ENCODE measurements at regions not wholly inside any gene's neighbourhood (a gene's known extent, or its start where the extent isn't known, plus 50 kb on each side); places are given as distances from the start of the nearest gene placed in this dataset.

- no peak for DNase-seq (ENCODE audit: low spot score)
Measured at GRCh38 chr17:77647531-77647930, 311.0 kb upstream of the TNRC6C start.

- DNase-seq (ENCODE audit: low spot score), result no peak
Measured at GRCh38 chr17:77649717-77650211, 308.7 kb upstream of the TNRC6C start.

GRCh38 chr17:77651988-77652387, 306.5 kb upstream of the TNRC6C start:
- DNase-seq (ENCODE audit: low spot score), result no peak

- DNase-seq (ENCODE audit: low spot score), result no peak
Measured at GRCh38 chr17:77654296-77654695, 304.2 kb upstream of the TNRC6C start.

- no peak for DNase-seq (ENCODE audit: low spot score)
Measured at GRCh38 chr17:77654850-77655249, 303.7 kb upstream of the TNRC6C start.

GRCh38 chr17:77656054-77656453, 302.4 kb upstream of the TNRC6C start:
- no peak for DNase-seq (ENCODE audit: low spot score)

GRCh38 chr17:77657839-77658238, 300.7 kb upstream of the TNRC6C start:
- DNase-seq (ENCODE audit: low spot score), result no peak

GRCh38 chr17:77660524-77660923, 298.0 kb upstream of the TNRC6C start:
- no peak for DNase-seq (ENCODE audit: low spot score)

GRCh38 chr17:77662833-77663232, 295.7 kb upstream of the TNRC6C start:
- DNase-seq (ENCODE audit: low spot score), result no peak

GRCh38 chr17:77664097-77664729, 294.3 kb upstream of the TNRC6C start:
- DNase-seq (ENCODE audit: low spot score), result no peak

GRCh38 chr17:77665833-77666232, 292.7 kb upstream of the TNRC6C start:
- no peak for DNase-seq (ENCODE audit: low spot score)

GRCh38 chr17:77666462-77666861, 292.0 kb upstream of the TNRC6C start:
- no peak for DNase-seq (ENCODE audit: low spot score)

GRCh38 chr17:77666881-77667395, 291.6 kb upstream of the TNRC6C start:
- peak; percentile 55 for DNase-seq (ENCODE audit: low spot score)

- DNase-seq (ENCODE audit: low spot score), result no peak
Measured at GRCh38 chr17:77667478-77667877, 291.0 kb upstream of the TNRC6C start.

GRCh38 chr17:77668518-77668917, 290.0 kb upstream of the TNRC6C start:
- DNase-seq (ENCODE audit: low spot score), result no peak

GRCh38 chr17:77670173-77670572, 288.3 kb upstream of the TNRC6C start:
- no peak for DNase-seq (ENCODE audit: low spot score)

- DNase-seq (ENCODE audit: low spot score), result no peak
Measured at GRCh38 chr17:77674358-77674757, 284.1 kb upstream of the TNRC6C start.

GRCh38 chr17:77675411-77675810, 283.1 kb upstream of the TNRC6C start:
- no peak for DNase-seq (ENCODE audit: low spot score)

GRCh38 chr17:77675816-77676215, 282.7 kb upstream of the TNRC6C start:
- no peak for DNase-seq (ENCODE audit: low spot score)

GRCh38 chr17:77676237-77676661, 282.3 kb upstream of the TNRC6C start:
- DNase-seq (ENCODE audit: low spot score), result no peak

- no peak for DNase-seq (ENCODE audit: low spot score)
Measured at GRCh38 chr17:77677211-77677610, 281.3 kb upstream of the TNRC6C start.

- DNase-seq (ENCODE audit: low spot score), result no peak
Measured at GRCh38 chr17:77677630-77678029, 280.9 kb upstream of the TNRC6C start.

GRCh38 chr17:77679589-77679988, 278.9 kb upstream of the TNRC6C start:
- DNase-seq (ENCODE audit: low spot score), result no peak

GRCh38 chr17:77681861-77682260, 276.6 kb upstream of the TNRC6C start:
- DNase-seq (ENCODE audit: low spot score), result no peak
